Neural cell (in vitro differentiated cells): ENCODE measurements at regions not wholly inside any gene's neighbourhood (a gene's known extent, or its start where the extent isn't known, plus 50 kb on each side); places are given as distances from the start of the nearest gene placed in this dataset.

Experiments used
- H2AFZ ChIP-seq: fragments of 200-600, 300-800 bp; sonication (generic), shearing (Covaris generic); 2 replicates; pipeline ENCODE4 v1.6.0; 2014; ENCODE audit warnings: low read depth, mild to moderate bottlenecking, antibody characterized with exemption, low read length, moderate library complexity
- H3F3A ChIP-seq: fragments of 200-600 bp; shearing (Covaris generic); 2 replicates; pipeline ENCODE4 v1.6.1; 2016; ENCODE audit warnings: mild to moderate bottlenecking, moderate library complexity, mixed read lengths, antibody characterized with exemption, low read length; ENCODE audit not compliant: insufficient read depth, poor library complexity, severe bottlenecking
- H3K27ac ChIP-seq: fragments of 200-600, 300-800 bp; sonication (generic), shearing (Covaris generic); 2 replicates; pipeline ENCODE4 v1.5.1; 2014; ENCODE audit warnings: mild to moderate bottlenecking, low read length, moderate library complexity
- H3K27me3 ChIP-seq: fragments of 300-800, 200-600 bp; sonication (generic), shearing (Covaris generic); 2 replicates; pipeline ENCODE4 v1.6.0; 2014; ENCODE audit warnings: mild to moderate bottlenecking, low read depth, low read length, moderate library complexity; ENCODE audit not compliant: insufficient read depth
- H3K36me3 ChIP-seq: fragments of 300-800, 200-600 bp; sonication (generic), shearing (Covaris generic); 2 replicates; pipeline ENCODE4 v1.5.1; 2014; ENCODE audit warnings: mild to moderate bottlenecking, antibody characterized with exemption, low read length, moderate library complexity; ENCODE audit not compliant: insufficient read depth
- H3K4me2 ChIP-seq: fragments of 300-800, 200-600 bp; sonication (generic), shearing (Covaris generic); 2 replicates; pipeline ENCODE4 v1.6.0; 2014; ENCODE audit warnings: mild to moderate bottlenecking, low read length
- H3K4me3 ChIP-seq: fragments of 300-800, 200-600 bp; sonication (generic), shearing (Covaris generic); 2 replicates; pipeline ENCODE4 v1.5.1; 2014; ENCODE audit warnings: mild to moderate bottlenecking, low read length, moderate library complexity
- H3K79me2 ChIP-seq: fragments of 200-600 bp; shearing (Covaris generic); replicated peaks from 2 replicates; pipeline ENCODE4 v1.6.0; 2014; ENCODE audit warnings: mild to moderate bottlenecking, low read length, moderate library complexity; ENCODE audit not compliant: insufficient read depth
- H3K9ac ChIP-seq: fragments of 300-800, 200-600 bp; sonication (generic), shearing (Covaris generic); 2 replicates; pipeline ENCODE4 v1.6.1; 2016; ENCODE audit warnings: mild to moderate bottlenecking, low read length, mixed read lengths
- H3K9me2 ChIP-seq: fragments of 200-600 bp; shearing (Covaris generic); 2 replicates; pipeline ENCODE4 v1.6.1; 2016; ENCODE audit warnings: mild to moderate bottlenecking, low read length, mixed read lengths; ENCODE audit not compliant: insufficient read depth
- H3K9me3 ChIP-seq: fragments of 200-600, 300-800 bp; sonication (generic), shearing (Covaris generic); 2 replicates; pipeline ENCODE4 v1.6.1; 2016; ENCODE audit warnings: mild to moderate bottlenecking, mixed run types, low read length, moderate library complexity, mixed read lengths
- H4K20me1 ChIP-seq: fragments of 200-600 bp; shearing (Covaris generic); 2 replicates; pipeline ENCODE4 v1.6.1; 2016; ENCODE audit warnings: mild to moderate bottlenecking, mixed run types; ENCODE audit not compliant: insufficient read depth
- EP300 ChIP-seq: fragments of 450-650 bp; conservative IDR thresholded peaks from 2 replicates; pipeline ENCODE4 v1.6.1; 2014; ENCODE audit warnings: antibody characterized with exemption, mild to moderate bottlenecking, moderate library complexity; ENCODE audit not compliant: poor library complexity, severe bottlenecking
- EZH2 ChIP-seq: fragments of 200-600, 300-800 bp; shearing (Covaris generic), sonication (generic); IDR thresholded peaks from 2 replicates; pipeline ENCODE4 v1.6.1; 2014; ENCODE audit warnings: antibody characterized with exemption, low read length, borderline replicate concordance, mild to moderate bottlenecking; ENCODE audit not compliant: insufficient read depth, poor library complexity, severe bottlenecking
- MXI1 ChIP-seq: fragments of 450-650 bp; conservative IDR thresholded peaks from 2 replicates; pipeline ENCODE4 v1.6.1; 2014; ENCODE audit warnings: antibody characterized with exemption, mild to moderate bottlenecking; ENCODE audit not compliant: poor library complexity, severe bottlenecking
- POLR2AphosphoS5 ChIP-seq: IDR thresholded peaks from 2 replicates; pipeline ENCODE4 v1.6.1; 2012
- RAD21 ChIP-seq: fragments of 450-650 bp; conservative IDR thresholded peaks from 2 replicates; pipeline ENCODE4 v1.6.1; 2014; ENCODE audit warnings: antibody characterized with exemption, mild to moderate bottlenecking, moderate library complexity
- REST ChIP-seq: IDR thresholded peaks from 2 replicates; pipeline ENCODE4 v1.6.1; 2012; ENCODE audit warnings: borderline replicate concordance
- SMC3 ChIP-seq: fragments of 450-650 bp; conservative IDR thresholded peaks from 2 replicates; pipeline ENCODE4 v1.6.1; 2014; ENCODE audit warnings: antibody characterized with exemption, mild to moderate bottlenecking, moderate library complexity; ENCODE audit not compliant: poor library complexity
- TAF1 ChIP-seq: IDR thresholded peaks from 2 replicates; pipeline ENCODE4 v1.6.1; 2012; ENCODE audit warnings: low read depth
- TF ChIP-seq, protein P1 (sequence below): fragments of 450-650 bp; IDR thresholded peaks from 2 replicates; pipeline ENCODE4 v1.5.1; 2014; ENCODE audit warnings: antibody characterized with exemption, mild to moderate bottlenecking, moderate library complexity; ENCODE audit not compliant: poor library complexity, severe bottlenecking

- no peaks in the 10 kb centered on the region for H3F3A ChIP-seq
- H3K9me2 ChIP-seq: no peaks in the 10 kb centered on the region
- no peaks in the 10 kb centered on the region for H3K36me3 ChIP-seq
- H4K20me1 ChIP-seq: no peaks in the 10 kb centered on the region
- H3K4me3 ChIP-seq: no peak overlapping the region
- H3K27me3 ChIP-seq: no peaks in the 10 kb centered on the region
- no peak overlapping the region for H3K27ac ChIP-seq
- no peak for TF ChIP-seq TAF1
- TF ChIP-seq MXI1: no peak
- TF ChIP-seq POLR2AphosphoS5: no peak
- no peak for TF ChIP-seq RAD21
- TF ChIP-seq, protein P1, sequence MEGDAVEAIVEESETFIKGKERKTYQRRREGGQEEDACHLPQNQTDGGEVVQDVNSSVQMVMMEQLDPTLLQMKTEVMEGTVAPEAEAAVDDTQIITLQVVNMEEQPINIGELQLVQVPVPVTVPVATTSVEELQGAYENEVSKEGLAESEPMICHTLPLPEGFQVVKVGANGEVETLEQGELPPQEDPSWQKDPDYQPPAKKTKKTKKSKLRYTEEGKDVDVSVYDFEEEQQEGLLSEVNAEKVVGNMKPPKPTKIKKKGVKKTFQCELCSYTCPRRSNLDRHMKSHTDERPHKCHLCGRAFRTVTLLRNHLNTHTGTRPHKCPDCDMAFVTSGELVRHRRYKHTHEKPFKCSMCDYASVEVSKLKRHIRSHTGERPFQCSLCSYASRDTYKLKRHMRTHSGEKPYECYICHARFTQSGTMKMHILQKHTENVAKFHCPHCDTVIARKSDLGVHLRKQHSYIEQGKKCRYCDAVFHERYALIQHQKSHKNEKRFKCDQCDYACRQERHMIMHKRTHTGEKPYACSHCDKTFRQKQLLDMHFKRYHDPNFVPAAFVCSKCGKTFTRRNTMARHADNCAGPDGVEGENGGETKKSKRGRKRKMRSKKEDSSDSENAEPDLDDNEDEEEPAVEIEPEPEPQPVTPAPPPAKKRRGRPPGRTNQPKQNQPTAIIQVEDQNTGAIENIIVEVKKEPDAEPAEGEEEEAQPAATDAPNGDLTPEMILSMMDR: no peak
- TF ChIP-seq EZH2: no peak
- no peak for TF ChIP-seq EP300
- TF ChIP-seq SMC3: no peak
- no peak for TF ChIP-seq REST
- H3K9me3 ChIP-seq: no peaks in the 10 kb centered on the region
- H3K9ac ChIP-seq: no peak overlapping the region
- no peak overlapping the region for H2AFZ ChIP-seq
- no peaks in the 10 kb centered on the region for H3K79me2 ChIP-seq
- H3K4me2 ChIP-seq: no peak overlapping the region
Measured at GRCh38 chr6:137761072-137761471, 106.0 kb upstream of the TNFAIP3 start.

DNA sequence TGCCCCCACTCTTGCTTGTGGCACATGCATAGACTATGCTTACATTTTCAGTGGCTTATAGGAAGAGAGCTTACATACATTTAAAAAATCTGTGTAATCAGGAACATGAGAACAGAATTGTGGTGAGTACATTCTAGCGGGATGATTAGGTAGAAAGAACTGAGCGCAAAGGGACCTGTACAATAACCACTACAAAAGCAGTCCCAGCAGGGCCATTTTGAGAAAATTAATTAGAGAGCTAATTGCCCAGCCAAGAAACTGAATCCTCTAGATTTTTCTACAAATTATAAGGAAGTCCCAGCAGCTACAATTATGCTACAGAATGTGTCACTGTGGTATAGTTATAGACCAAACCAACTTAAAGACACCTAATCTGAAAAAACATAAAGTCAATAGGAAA is 105.6 kb upstream of the TNFAIP3 start:
- H3K9me2 ChIP-seq: no peaks in the 10 kb centered on the region
- H3K4me2 ChIP-seq: no peak overlapping the region
- H3K4me3 ChIP-seq: no peak overlapping the region
- H3K79me2 ChIP-seq: no peaks in the 10 kb centered on the region
- H3K27me3 ChIP-seq: no peaks in the 10 kb centered on the region
- H4K20me1 ChIP-seq: no peaks in the 10 kb centered on the region
- H3K36me3 ChIP-seq: no peaks in the 10 kb centered on the region
- H3K27ac ChIP-seq: no peak overlapping the region
- H3F3A ChIP-seq: no peaks in the 10 kb centered on the region
- TF ChIP-seq, protein P1: no peak
- TF ChIP-seq POLR2AphosphoS5: no peak
- no peak for TF ChIP-seq REST
- no peak for TF ChIP-seq TAF1
- TF ChIP-seq EZH2: no peak
- TF ChIP-seq MXI1: no peak
- TF ChIP-seq EP300: no peak
- TF ChIP-seq SMC3: no peak
- TF ChIP-seq RAD21: no peak
- H3K9ac ChIP-seq: no peak overlapping the region
- no peaks in the 10 kb centered on the region for H3K9me3 ChIP-seq
- H2AFZ ChIP-seq: no peak overlapping the region
